Liver (tissue), 3 donors: ENCODE measurements at regions not wholly inside any gene's neighbourhood (a gene's known extent, or its start where the extent isn't known, plus 50 kb on each side); places are given as distances from the start of the nearest gene placed in this dataset.

Experiments
- FOXA1 ChIP-seq: IDR thresholded peaks from 2 replicates; pipeline ENCODE4 v1.6.1; 2016; ENCODE audit warnings: antibody characterized with exemption
- FOXA2 ChIP-seq: IDR thresholded peaks from 2 replicates; pipeline ENCODE4 v1.6.1; 2016; ENCODE audit warnings: antibody characterized with exemption
- JUND ChIP-seq, 2 donors: IDR thresholded peaks; 2 replicates each; pipeline ENCODE4 v1.6.1; 2016; ENCODE audit warnings: antibody characterized with exemption in 2 of 2
- RAD21 ChIP-seq, 2 donors: IDR thresholded peaks; 2 replicates each; pipeline ENCODE4 v1.6.1; 2016; ENCODE audit warnings: antibody characterized with exemption in 2 of 2, mild to moderate bottlenecking in 2 of 2
- YY1 ChIP-seq: IDR thresholded peaks from 2 replicates; pipeline ENCODE4 v1.6.1; 2016; ENCODE audit warnings: antibody characterized with exemption, mild to moderate bottlenecking
- TF ChIP-seq, protein P1 (sequence below): fragments of 150-350 bp; IDR thresholded peaks from 2 replicates; pipeline ENCODE4 v1.5.1; 2017; ENCODE audit warnings: improper control_type of control experiment, low read depth, low read length; ENCODE audit not compliant: missing input control
- TF ChIP-seq, protein P2 (sequence below): IDR thresholded peaks from 2 replicates; pipeline ENCODE4 v1.6.1; 2016; ENCODE audit warnings: antibody characterized with exemption, mild to moderate bottlenecking
- donor health status: healthy.
- donor health status: healthy.

- no peak for TF ChIP-seq FOXA2
- TF ChIP-seq, protein P1, sequence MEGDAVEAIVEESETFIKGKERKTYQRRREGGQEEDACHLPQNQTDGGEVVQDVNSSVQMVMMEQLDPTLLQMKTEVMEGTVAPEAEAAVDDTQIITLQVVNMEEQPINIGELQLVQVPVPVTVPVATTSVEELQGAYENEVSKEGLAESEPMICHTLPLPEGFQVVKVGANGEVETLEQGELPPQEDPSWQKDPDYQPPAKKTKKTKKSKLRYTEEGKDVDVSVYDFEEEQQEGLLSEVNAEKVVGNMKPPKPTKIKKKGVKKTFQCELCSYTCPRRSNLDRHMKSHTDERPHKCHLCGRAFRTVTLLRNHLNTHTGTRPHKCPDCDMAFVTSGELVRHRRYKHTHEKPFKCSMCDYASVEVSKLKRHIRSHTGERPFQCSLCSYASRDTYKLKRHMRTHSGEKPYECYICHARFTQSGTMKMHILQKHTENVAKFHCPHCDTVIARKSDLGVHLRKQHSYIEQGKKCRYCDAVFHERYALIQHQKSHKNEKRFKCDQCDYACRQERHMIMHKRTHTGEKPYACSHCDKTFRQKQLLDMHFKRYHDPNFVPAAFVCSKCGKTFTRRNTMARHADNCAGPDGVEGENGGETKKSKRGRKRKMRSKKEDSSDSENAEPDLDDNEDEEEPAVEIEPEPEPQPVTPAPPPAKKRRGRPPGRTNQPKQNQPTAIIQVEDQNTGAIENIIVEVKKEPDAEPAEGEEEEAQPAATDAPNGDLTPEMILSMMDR = no peak
- no peak for TF ChIP-seq JUND (IDR thresholded peaks at IDR 0.05)
- TF ChIP-seq RAD21 (IDR thresholded peaks at IDR 0.05) = no peak
- no peak for TF ChIP-seq YY1
- no peak for TF ChIP-seq FOXA1
- TF ChIP-seq, protein P2, sequence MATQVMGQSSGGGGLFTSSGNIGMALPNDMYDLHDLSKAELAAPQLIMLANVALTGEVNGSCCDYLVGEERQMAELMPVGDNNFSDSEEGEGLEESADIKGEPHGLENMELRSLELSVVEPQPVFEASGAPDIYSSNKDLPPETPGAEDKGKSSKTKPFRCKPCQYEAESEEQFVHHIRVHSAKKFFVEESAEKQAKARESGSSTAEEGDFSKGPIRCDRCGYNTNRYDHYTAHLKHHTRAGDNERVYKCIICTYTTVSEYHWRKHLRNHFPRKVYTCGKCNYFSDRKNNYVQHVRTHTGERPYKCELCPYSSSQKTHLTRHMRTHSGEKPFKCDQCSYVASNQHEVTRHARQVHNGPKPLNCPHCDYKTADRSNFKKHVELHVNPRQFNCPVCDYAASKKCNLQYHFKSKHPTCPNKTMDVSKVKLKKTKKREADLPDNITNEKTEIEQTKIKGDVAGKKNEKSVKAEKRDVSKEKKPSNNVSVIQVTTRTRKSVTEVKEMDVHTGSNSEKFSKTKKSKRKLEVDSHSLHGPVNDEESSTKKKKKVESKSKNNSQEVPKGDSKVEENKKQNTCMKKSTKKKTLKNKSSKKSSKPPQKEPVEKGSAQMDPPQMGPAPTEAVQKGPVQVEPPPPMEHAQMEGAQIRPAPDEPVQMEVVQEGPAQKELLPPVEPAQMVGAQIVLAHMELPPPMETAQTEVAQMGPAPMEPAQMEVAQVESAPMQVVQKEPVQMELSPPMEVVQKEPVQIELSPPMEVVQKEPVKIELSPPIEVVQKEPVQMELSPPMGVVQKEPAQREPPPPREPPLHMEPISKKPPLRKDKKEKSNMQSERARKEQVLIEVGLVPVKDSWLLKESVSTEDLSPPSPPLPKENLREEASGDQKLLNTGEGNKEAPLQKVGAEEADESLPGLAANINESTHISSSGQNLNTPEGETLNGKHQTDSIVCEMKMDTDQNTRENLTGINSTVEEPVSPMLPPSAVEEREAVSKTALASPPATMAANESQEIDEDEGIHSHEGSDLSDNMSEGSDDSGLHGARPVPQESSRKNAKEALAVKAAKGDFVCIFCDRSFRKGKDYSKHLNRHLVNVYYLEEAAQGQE = no peak
These were observed 786.5 kb upstream of the CITED2 start for GRCh38 chr6:140160909-140161308.
